PC-9 (cell line): ENCODE measurements at regions not wholly inside any gene's neighbourhood (a gene's known extent, or its start where the extent isn't known, plus 50 kb on each side); places are given as distances from the start of the nearest gene placed in this dataset.
A peak's percentile ranks its signal among the peaks of the same experiment; 100 is the strongest.

Source experiments
- BruUV-seq: library from RNA; stranded (reverse); fragments of 400-500 nt; replicated peaks from 2 replicates; lab custom pipeline; 2021; lab: Mats Ljungman, UMichigan
- CTCF ChIA-PET: fragments of 300-600 bp; sonication (Branson Sonifier 250); formaldehyde crosslinking; loops from one replicate; lab custom pipeline; 2022; ENCODE audit warnings: antibody characterized with exemption; lab: Charles Lee
- POLR2A ChIA-PET: fragments of 300-600 bp; sonication (Branson Sonifier 250); formaldehyde crosslinking; loops from one replicate; lab custom pipeline; 2022; ENCODE audit warnings: antibody characterized with exemption; ENCODE audit not compliant: unreplicated experiment; lab: Charles Lee
- DNase-seq, 2 experiments: peaks; one replicate each; pipeline versions ENCODE4 v3.0.0 to v3.0.0-alpha.2; 2015 to 2022; ENCODE audit warnings: mixed read lengths in 1 of 2
- H2AFZ ChIP-seq: fragments of 200-600 bp; sonication (generic); 2 replicates; pipeline ENCODE4 v1.8.1; 2017; ENCODE audit warnings: antibody characterized with exemption
- H3F3A ChIP-seq: fragments of 200-600 bp; sonication (generic); 2 replicates; pipeline ENCODE4 v1.8.1; 2017; ENCODE audit warnings: antibody characterized with exemption, mild to moderate bottlenecking, low read depth; ENCODE audit not compliant: insufficient read depth
- H3K27ac ChIP-seq: fragments of 200-600 bp; sonication (generic); 2 replicates; pipeline ENCODE4 v1.6.1; 2016; ENCODE audit warnings: mixed run types
- H3K27me3 ChIP-seq: fragments of 200-600 bp; sonication (generic); 2 replicates; pipeline ENCODE4 v1.6.1; 2016; ENCODE audit warnings: low read depth, mixed run types; ENCODE audit not compliant: insufficient read depth
- H3K36me3 ChIP-seq: fragments of 200-600 bp; sonication (generic); 2 replicates; pipeline ENCODE4 v1.6.1; 2016; ENCODE audit warnings: low read depth, mixed run types
- H3K4me1 ChIP-seq: fragments of 200-600 bp; sonication (generic); replicated peaks from 2 replicates; pipeline ENCODE4 v1.6.1; 2016; ENCODE audit warnings: mixed run types; ENCODE audit not compliant: insufficient read depth
- H3K4me2 ChIP-seq: fragments of 200-600 bp; sonication (generic); 2 replicates; pipeline ENCODE4 v1.6.1; 2017; ENCODE audit warnings: mixed run types
- H3K4me3 ChIP-seq: fragments of 200-600 bp; sonication (generic); 2 replicates; pipeline ENCODE4 v1.6.1; 2016; ENCODE audit warnings: mixed run types
- H3K79me2 ChIP-seq: fragments of 200-600 bp; sonication (generic); 2 replicates; pipeline ENCODE4 v1.6.1; 2017; ENCODE audit warnings: low read depth, mixed run types
- H3K9me2 ChIP-seq: fragments of 200-600 bp; sonication (generic); 2 replicates; pipeline ENCODE4 v1.8.1; 2017; ENCODE audit warnings: mild to moderate bottlenecking; ENCODE audit not compliant: insufficient read depth
- H3K9me3 ChIP-seq: fragments of 200-600 bp; sonication (generic); 2 replicates; pipeline ENCODE4 v1.8.1; 2016; ENCODE audit warnings: low read depth; ENCODE audit not compliant: insufficient read depth
- H4K20me1 ChIP-seq: fragments of 200-600 bp; sonication (generic); 2 replicates; pipeline ENCODE4 v1.8.1; 2017; ENCODE audit not compliant: insufficient read depth
- EZH2 ChIP-seq: fragments of 200-600 bp; sonication (generic); IDR thresholded peaks from 2 replicates; pipeline ENCODE4 v1.8.0; 2017; ENCODE audit warnings: antibody characterized with exemption, low read depth
- intact Hi-C: fragments of 100-400 bp; cut with micrococcal nuclease; formaldehyde crosslinking; loops from one replicate; pipeline ENCODE4 v1.10.0; 2022; ENCODE audit not compliant: unreplicated experiment
- TF ChIP-seq, protein P1 (sequence below): fragments of 200-600 bp; sonication (generic); conservative IDR thresholded peaks from 2 replicates; pipeline ENCODE4 v1.6.1; 2017; ENCODE audit warnings: mixed run types, antibody characterized with exemption, mild to moderate bottlenecking, moderate library complexity

DNA sequence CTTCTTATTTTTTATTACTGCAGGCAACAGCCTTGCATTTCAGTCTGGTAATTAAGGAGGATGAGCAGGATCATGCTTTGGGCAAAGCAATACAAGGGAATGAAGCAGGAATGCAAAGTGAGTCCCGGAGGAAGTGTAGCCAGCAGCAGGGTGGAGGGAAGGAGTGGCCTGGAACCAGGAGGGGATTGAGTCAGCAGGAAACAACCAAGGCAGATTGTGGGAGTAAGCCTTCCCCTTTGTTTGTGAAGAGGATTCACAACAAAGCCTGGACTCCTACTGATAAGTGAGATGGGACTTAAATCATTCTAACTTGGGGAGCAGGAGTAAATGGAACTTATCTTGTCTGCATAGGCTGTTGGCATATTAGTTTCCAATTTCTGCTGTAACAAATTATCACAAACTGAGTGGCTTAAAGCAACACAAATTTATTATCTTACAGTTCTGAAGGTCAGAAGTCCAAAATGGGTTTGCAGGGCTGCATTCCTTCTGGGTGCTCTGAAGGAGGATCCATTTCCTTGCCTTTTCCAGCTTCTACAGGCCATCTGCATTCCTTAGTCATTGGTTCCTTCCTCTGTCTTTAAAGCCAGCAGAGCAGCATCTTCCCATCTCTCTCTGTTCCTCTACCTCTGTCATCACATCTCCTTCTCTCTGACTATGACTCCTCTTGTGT, 93.2 kb upstream of the AP1S2 start:
- Histone ChIP-seq H3K27ac (0 out of 2 replicates have a peak overlapping the region, but pooled peaks have one; percentile 12), H3K79me2 (no peaks in the 10 kb centered on the region), H3K4me1 (peaks cover 11% of the 10 kb centered on the region), H3F3A (no peaks in the 10 kb centered on the region), H3K4me2 (peak overlapping the region; percentile 25), H2AFZ (no peak overlapping the region), H3K9me3 (no peaks in the 10 kb centered on the region), H3K9me2 (no peaks in the 10 kb centered on the region), H3K27me3 (no peaks in the 10 kb centered on the region), H4K20me1 (no peaks in the 10 kb centered on the region), H3K4me3 (no peak overlapping the region), H3K36me3 (no peaks in the 10 kb centered on the region)
- CTCF ChIA-PET: no interaction called here
- no TSS peak for BruUV-seq
- intact Hi-C loops: loop anchor here (5.0 kb wide), 1 partner anchor 75 kb away; no protein-coding TSS in a partner anchor
- peak in 1 of 2 experiments; percentile 34 for DNase-seq
- POLR2A ChIA-PET: no interaction called here
- TF ChIP-seq, protein P1, sequence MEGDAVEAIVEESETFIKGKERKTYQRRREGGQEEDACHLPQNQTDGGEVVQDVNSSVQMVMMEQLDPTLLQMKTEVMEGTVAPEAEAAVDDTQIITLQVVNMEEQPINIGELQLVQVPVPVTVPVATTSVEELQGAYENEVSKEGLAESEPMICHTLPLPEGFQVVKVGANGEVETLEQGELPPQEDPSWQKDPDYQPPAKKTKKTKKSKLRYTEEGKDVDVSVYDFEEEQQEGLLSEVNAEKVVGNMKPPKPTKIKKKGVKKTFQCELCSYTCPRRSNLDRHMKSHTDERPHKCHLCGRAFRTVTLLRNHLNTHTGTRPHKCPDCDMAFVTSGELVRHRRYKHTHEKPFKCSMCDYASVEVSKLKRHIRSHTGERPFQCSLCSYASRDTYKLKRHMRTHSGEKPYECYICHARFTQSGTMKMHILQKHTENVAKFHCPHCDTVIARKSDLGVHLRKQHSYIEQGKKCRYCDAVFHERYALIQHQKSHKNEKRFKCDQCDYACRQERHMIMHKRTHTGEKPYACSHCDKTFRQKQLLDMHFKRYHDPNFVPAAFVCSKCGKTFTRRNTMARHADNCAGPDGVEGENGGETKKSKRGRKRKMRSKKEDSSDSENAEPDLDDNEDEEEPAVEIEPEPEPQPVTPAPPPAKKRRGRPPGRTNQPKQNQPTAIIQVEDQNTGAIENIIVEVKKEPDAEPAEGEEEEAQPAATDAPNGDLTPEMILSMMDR: no peak
- no peak for TF ChIP-seq EZH2

DNA sequence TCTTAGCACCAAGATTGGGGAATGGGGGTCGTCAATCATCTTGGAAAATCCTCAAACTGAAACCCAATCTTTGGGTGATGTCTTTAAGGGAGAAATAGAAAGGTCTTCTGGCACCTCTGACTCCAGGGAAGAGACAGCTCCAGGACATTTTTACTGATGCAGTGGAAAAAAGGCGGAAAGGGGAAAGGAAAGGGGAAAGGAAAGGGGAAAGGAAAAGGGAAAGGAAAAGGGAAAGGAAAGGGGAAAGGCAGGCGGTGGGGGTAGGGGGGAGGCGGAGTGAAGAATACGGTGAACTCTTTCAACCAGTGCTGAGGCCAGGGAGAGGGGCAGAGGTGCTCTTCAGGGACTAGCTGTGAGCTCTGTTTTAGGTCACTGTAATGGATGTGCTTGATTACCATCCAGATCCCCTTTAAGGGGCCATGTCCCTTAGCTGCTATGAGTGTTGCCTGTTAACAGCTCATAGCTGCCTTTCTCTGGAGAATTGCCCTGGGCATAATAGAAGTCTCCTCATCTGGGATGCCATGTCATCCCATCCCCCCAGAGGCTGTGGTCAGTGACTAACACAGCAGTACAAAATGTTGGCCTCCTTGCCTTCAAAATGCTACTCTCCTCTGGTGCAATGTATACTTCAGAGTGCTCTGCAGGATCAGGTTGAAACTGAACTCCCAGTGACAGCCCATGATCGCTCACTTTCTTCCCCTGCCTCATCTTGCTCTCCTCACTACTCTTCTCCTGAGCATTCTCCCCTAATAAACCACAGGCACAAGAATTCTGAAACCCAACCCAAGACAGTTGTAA, 92.4 kb upstream of the AP1S2 start:
- H3K9me3 ChIP-seq: no peaks in the 10 kb centered on the region
- H3K4me2 ChIP-seq: peak overlapping the region; percentile 25
- H3K4me3 ChIP-seq: no peak overlapping the region
- ChIA-PET POLR2A (interaction anchor here (0.6 kb wide), 1 partner anchor 111 kb away, joined by 3 read pairs; no protein-coding TSS in a partner anchor), CTCF (no interaction called here)
- peak in 1 of 2 experiments; percentile 63 for DNase-seq
- no peak overlapping the region for H2AFZ ChIP-seq
- peaks cover 11% of the 10 kb centered on the region for H3K4me1 ChIP-seq
- intact Hi-C loops: loop anchor here (5.0 kb wide), 1 partner anchor 75 kb away; no protein-coding TSS in a partner anchor
- H3K79me2 ChIP-seq: no peaks in the 10 kb centered on the region
- 0 out of 2 replicates have a peak overlapping the region, but pooled peaks have one; percentile 12 for H3K27ac ChIP-seq
- H3K9me2 ChIP-seq: no peaks in the 10 kb centered on the region
- BruUV-seq: no TSS peak
- H3F3A ChIP-seq: no peaks in the 10 kb centered on the region
- no peak for TF ChIP-seq EZH2
- TF ChIP-seq, protein P1: no peak
- H3K36me3 ChIP-seq: no peaks in the 10 kb centered on the region
- no peaks in the 10 kb centered on the region for H4K20me1 ChIP-seq
- no peaks in the 10 kb centered on the region for H3K27me3 ChIP-seq

DNA sequence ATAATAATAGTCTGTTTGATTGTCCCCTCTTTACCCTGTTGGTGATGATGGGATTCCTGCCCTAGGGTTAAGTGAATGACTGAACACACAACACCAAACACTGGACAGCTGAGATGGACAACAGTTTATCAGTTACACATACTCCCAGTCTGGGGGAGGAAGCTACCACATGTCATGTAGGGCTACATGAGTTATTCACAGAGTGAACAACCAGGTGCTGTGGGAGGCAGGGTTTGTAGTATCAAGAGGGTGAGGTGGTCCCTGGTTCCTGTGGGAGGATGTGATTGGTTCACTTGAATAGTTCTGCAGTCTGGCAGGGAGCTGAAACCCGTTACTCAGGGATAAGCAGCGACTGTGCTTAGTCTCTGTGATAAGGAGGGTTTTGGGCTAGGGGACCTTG, 88.8 kb upstream of the AP1S2 start:
- no peaks in the 10 kb centered on the region for H3K9me2 ChIP-seq
- DNase-seq: no peak
- H3K9me3 ChIP-seq: no peaks in the 10 kb centered on the region
- no peaks in the 10 kb centered on the region for H3K79me2 ChIP-seq
- TF ChIP-seq EZH2: no peak
- TF ChIP-seq, protein P1: no peak
- POLR2A ChIA-PET: no interaction called here
- no peaks in the 10 kb centered on the region for H3K36me3 ChIP-seq
- intact Hi-C loops: no loop called here
- no peaks in the 10 kb centered on the region for H3K27me3 ChIP-seq
- H3K4me3 ChIP-seq: no peak overlapping the region
- CTCF ChIA-PET: no interaction called here
- no peak overlapping the region for H3K4me2 ChIP-seq
- peaks cover 11% of the 10 kb centered on the region for H3K4me1 ChIP-seq
- H2AFZ ChIP-seq: no peak overlapping the region
- H4K20me1 ChIP-seq: no peaks in the 10 kb centered on the region
- BruUV-seq: no TSS peak
- H3K27ac ChIP-seq: no peak overlapping the region
- no peaks in the 10 kb centered on the region for H3F3A ChIP-seq
